ENCODE measurements at regions not wholly inside any gene's neighbourhood (a gene's known extent, or its start where the extent isn't known, plus 50 kb on each side); places are given as distances from the start of the nearest gene placed in this dataset.

DNA sequence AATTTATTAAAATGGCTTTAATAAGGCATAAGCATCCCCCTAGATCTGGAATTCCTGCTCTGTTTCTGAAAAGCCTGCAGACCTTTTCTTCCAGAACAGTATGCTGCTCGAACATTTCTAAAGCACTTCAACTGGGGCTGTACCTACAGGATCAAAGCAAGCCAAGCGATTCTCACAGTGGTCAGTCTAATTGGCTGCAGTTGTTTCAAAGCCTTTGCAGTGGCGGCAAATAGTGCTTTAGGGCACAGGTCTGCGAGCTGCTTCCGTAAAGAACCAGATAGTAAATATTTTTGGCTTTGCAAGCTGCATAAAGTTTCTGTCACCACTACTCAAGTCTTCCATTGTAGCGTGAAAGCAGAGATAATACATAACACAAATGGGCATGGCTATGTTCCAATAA, 88.9 kb upstream of the FBXL4 start:
- Histone ChIP-seq H3K4me1 (ENCODE audit: insufficient read depth, low read length) (no peaks in the 10 kb centered on the region), H3K9me3 (ENCODE audit: low read length) (no peaks in the 10 kb centered on the region), H3K4me3 (ENCODE audit: low read depth in 1 of 2, low read length in 2 of 2) (no peak overlapping the region), H3K27me3 (ENCODE audit: control insufficient read depth in 1 of 2, insufficient read depth in 2 of 2, low read length in 2 of 2) (no peaks in the 10 kb centered on the region), H3K27ac (ENCODE audit: low read depth, low read length) (no peak overlapping the region), H3K36me3 (ENCODE audit: insufficient read depth, low read length) (no peaks in the 10 kb centered on the region), H3K9ac (ENCODE audit: low read length) (no peak overlapping the region)

DNA sequence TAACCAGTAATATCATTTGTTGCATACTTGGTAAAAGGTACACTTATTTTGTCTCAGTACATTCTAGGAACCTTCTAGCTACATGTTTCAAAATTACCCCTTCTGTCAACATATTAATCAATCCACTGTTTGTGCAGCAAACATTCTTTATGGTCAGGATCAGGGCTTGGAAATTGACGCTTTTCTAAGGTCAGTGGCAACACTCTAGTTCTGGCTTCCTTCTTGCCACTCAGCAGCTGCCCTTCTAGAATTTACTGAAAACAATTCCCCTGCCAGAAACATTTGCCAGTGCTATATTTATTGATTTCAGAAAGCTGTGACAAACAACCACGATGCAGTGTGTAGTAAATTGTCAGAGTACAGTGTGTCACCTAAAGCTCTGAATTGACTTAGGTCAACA, 84.7 kb upstream of the FBXL4 start:
- H3K27ac ChIP-seq (ENCODE audit: low read depth, low read length) = no peak overlapping the region
- no peaks in the 10 kb centered on the region for H3K36me3 ChIP-seq (ENCODE audit: insufficient read depth, low read length)
- no peak overlapping the region for H3K4me3 ChIP-seq (ENCODE audit: low read depth in 1 of 2, low read length in 2 of 2)
- H3K27me3 ChIP-seq (ENCODE audit: control insufficient read depth in 1 of 2, insufficient read depth in 2 of 2, low read length in 2 of 2) = no peaks in the 10 kb centered on the region
- H3K9ac ChIP-seq (ENCODE audit: low read length) = no peak overlapping the region
- H3K9me3 ChIP-seq (ENCODE audit: low read length) = no peaks in the 10 kb centered on the region
- H3K4me1 ChIP-seq (ENCODE audit: insufficient read depth, low read length) = no peaks in the 10 kb centered on the region

DNA sequence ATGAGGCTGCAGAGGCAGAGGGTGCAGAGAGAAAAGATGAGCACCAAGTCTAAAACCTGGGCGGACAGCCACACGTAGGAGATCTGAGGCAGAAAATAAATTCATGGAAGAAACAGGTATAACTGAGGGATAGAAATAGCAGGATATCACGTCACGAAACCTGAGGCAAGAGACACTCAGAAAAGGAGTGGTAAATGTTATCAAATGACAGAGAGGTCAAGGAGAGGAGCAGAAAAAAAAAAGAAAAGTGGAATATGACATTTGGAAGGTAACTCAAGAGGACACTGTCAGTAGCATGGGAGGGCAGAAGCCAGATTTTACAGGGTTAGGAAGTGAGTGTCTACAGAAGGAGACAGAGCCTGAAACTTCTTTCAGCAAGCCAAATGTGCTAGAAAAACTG, 84.2 kb upstream of the FBXL4 start:
- H3K4me1 ChIP-seq (ENCODE audit: insufficient read depth, low read length) = no peaks in the 10 kb centered on the region
- no peak overlapping the region for H3K9ac ChIP-seq (ENCODE audit: low read length)
- H3K27me3 ChIP-seq (ENCODE audit: control insufficient read depth in 1 of 2, insufficient read depth in 2 of 2, low read length in 2 of 2) = no peaks in the 10 kb centered on the region
- no peak overlapping the region for H3K4me3 ChIP-seq (ENCODE audit: low read depth in 1 of 2, low read length in 2 of 2)
- no peaks in the 10 kb centered on the region for H3K36me3 ChIP-seq (ENCODE audit: insufficient read depth, low read length)
- no peak overlapping the region for H3K27ac ChIP-seq (ENCODE audit: low read depth, low read length)
- H3K9me3 ChIP-seq (ENCODE audit: low read length) = no peaks in the 10 kb centered on the region

DNA sequence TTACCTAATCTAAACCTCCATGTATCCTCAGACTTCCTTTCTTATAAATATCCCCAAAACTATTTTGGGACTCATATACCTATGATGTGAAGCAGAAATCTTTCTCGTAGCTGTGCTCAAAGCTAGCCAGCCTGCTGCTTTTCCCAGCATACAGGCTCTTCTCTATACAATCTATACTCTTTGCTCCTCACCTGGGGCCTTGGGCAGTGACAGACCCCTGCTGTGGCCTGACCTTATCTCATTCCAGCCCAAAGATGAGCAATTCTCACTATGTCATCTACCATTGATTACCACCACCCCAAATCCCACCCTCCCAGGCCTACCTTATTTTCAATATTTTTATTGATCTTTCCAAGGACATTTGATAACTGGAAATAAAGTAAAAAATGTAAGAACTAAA, 83.2 kb upstream of the FBXL4 start:
- Histone ChIP-seq H3K36me3 (ENCODE audit: insufficient read depth, low read length) (no peaks in the 10 kb centered on the region), H3K9ac (ENCODE audit: low read length) (no peak overlapping the region), H3K27ac (ENCODE audit: low read depth, low read length) (no peak overlapping the region)

DNA sequence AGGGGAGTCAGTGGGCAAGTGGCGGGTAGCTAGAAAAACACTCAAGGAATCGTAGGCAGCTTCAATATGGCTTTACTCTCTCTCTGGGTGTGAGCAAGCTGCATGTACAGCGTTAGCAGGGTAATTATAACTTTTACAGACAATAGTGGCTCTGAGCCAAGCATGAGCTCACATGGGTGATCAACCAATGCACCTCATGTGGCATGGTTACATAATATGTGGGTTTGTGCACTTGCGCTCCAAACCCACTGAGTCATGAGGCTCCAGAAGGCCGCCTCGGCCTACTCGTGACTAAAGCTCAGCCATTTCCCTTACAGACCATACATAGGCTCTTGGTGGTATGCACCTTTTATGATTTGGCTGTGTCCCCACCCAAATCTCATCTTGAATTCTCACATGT, 78.4 kb upstream of the FBXL4 start:
- no peaks in the 10 kb centered on the region for H3K9me3 ChIP-seq (ENCODE audit: low read length)
- H3K4me3 ChIP-seq (ENCODE audit: low read depth in 1 of 2, low read length in 2 of 2) = no peak overlapping the region
- H3K27me3 ChIP-seq (ENCODE audit: control insufficient read depth in 1 of 2, insufficient read depth in 2 of 2, low read length in 2 of 2) = no peaks in the 10 kb centered on the region

More for the DNA sequence above, 83.2 kb upstream of the FBXL4 start:
- H3K4me3 ChIP-seq (ENCODE audit: low read depth in 1 of 2, low read length in 2 of 2) = no peak overlapping the region
- H3K27me3 ChIP-seq (ENCODE audit: control insufficient read depth in 1 of 2, insufficient read depth in 2 of 2, low read length in 2 of 2) = no peaks in the 10 kb centered on the region
- H3K9me3 ChIP-seq (ENCODE audit: low read length) = no peaks in the 10 kb centered on the region
- H3K4me1 ChIP-seq (ENCODE audit: insufficient read depth, low read length) = no peaks in the 10 kb centered on the region

DNA sequence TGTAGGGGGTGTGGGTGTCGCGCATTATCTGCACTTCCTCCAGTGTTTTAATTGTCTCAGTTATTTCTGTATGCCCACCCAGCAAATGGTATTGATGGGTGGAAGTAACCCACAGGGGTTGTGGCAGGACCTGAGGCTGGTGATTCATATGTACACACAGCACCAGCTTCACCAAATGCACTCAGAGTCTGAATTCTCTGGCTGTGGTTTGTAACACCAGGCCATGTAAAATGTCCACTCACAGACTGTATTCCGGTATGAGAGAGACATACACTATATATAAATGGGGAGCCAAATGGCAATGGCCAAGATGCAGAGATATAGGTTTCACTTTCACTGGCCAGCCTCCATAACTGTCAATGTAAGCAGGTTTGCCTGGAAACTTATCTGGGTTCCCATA, 76.3 kb upstream of the FBXL4 start:
- no peaks in the 10 kb centered on the region for H3K9me3 ChIP-seq (ENCODE audit: low read length)
- H3K4me1 ChIP-seq (ENCODE audit: insufficient read depth, low read length) = no peaks in the 10 kb centered on the region
- H3K4me3 ChIP-seq (ENCODE audit: low read depth in 1 of 2, low read length in 2 of 2) = no peak overlapping the region
- H3K9ac ChIP-seq (ENCODE audit: low read length) = no peak overlapping the region
- H3K27ac ChIP-seq (ENCODE audit: low read depth, low read length) = no peak overlapping the region
- no peaks in the 10 kb centered on the region for H3K36me3 ChIP-seq (ENCODE audit: insufficient read depth, low read length)
- no peaks in the 10 kb centered on the region for H3K27me3 ChIP-seq (ENCODE audit: control insufficient read depth in 1 of 2, insufficient read depth in 2 of 2, low read length in 2 of 2)

More for the DNA sequence above, 78.4 kb upstream of the FBXL4 start:
- no peaks in the 10 kb centered on the region for H3K4me1 ChIP-seq (ENCODE audit: insufficient read depth, low read length)
- no peaks in the 10 kb centered on the region for H3K36me3 ChIP-seq (ENCODE audit: insufficient read depth, low read length)
- H3K9ac ChIP-seq (ENCODE audit: low read length) = no peak overlapping the region
- no peak overlapping the region for H3K27ac ChIP-seq (ENCODE audit: low read depth, low read length)

DNA sequence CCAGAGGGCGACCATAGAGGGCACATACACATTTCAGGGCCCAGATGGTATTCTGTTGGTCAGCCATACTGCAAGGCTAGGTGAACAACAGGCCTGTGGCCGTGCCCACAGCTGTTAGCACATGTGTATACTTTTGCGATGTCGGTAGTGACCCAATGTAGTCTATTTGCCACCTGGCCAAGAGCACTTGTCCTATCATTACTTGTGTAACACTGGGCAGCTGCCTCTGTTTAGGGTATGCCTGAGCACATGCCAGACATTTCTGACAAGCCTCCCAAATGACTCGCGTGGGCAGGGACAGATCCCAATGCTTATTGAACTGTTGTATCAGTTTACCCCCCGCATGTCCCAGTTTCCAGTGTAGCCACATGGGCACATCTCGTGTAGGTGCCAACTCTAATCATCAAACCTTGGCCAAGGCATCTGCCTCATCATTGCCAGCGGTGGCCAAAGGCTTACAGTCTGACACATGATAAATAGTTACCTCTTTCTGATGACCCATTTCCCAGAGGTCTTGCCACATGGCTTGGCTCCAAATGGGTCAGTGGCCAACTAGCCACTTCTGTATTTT, 74.4 kb upstream of the FBXL4 start:
- Histone ChIP-seq H3K27ac (ENCODE audit: low read depth, low read length) (no peak overlapping the region), H3K4me3 (ENCODE audit: low read depth in 1 of 2, low read length in 2 of 2) (no peak overlapping the region), H3K4me1 (ENCODE audit: insufficient read depth, low read length) (no peaks in the 10 kb centered on the region), H3K27me3 (ENCODE audit: control insufficient read depth in 1 of 2, insufficient read depth in 2 of 2, low read length in 2 of 2) (no peaks in the 10 kb centered on the region), H3K9ac (ENCODE audit: low read length) (no peak overlapping the region), H3K36me3 (ENCODE audit: insufficient read depth, low read length) (no peaks in the 10 kb centered on the region), H3K9me3 (ENCODE audit: low read length) (no peaks in the 10 kb centered on the region)

DNA sequence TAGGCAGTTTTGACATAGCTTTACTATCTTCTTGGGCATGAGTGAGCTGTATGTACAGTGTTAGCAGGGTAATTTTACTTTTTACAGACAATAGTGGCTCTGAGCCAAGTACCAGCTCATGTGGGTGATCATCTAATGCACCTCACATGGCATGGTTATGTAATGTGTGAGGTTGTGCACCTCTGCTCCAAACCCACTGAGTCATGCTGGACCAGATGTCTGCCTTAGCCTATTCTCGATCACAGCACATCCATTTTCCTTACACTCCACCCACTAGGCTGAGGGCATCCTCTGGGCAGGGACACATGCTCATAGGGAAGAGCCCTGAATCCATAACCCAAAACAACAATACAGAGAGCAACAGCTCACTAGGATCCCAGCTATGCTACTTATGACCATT, 71.6 kb upstream of the FBXL4 start:
- Histone ChIP-seq H3K9ac (ENCODE audit: low read length) (no peak overlapping the region), H3K9me3 (ENCODE audit: low read length) (no peaks in the 10 kb centered on the region), H3K4me1 (ENCODE audit: insufficient read depth, low read length) (no peaks in the 10 kb centered on the region), H3K27me3 (ENCODE audit: control insufficient read depth in 1 of 2, insufficient read depth in 2 of 2, low read length in 2 of 2) (no peaks in the 10 kb centered on the region), H3K27ac (ENCODE audit: low read depth, low read length) (no peak overlapping the region), H3K4me3 (ENCODE audit: low read depth in 1 of 2, low read length in 2 of 2) (no peak overlapping the region), H3K36me3 (ENCODE audit: insufficient read depth, low read length) (no peaks in the 10 kb centered on the region)

DNA sequence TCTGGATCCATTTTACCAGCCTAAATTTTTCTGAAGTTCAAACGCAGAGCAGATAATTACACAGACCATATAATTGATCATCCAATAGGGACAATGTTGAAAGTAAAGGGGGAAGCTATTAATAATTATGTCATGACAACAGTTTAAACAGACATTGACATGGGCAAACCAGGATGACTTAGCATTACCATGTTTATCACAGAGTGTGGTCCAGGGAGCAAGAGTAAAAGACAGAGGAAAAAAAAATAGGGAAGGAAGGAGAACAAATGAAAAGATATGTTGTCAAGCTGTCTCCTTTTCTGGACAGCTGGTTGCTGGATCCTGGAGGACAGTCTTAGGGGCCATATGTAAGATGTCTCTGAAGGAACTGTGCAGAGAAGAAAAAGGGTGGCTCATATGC, 69.4 kb upstream of the FBXL4 start:
- no peaks in the 10 kb centered on the region for H3K36me3 ChIP-seq (ENCODE audit: insufficient read depth, low read length)
- H3K9me3 ChIP-seq (ENCODE audit: low read length) = no peaks in the 10 kb centered on the region
- no peaks in the 10 kb centered on the region for H3K27me3 ChIP-seq (ENCODE audit: control insufficient read depth in 1 of 2, insufficient read depth in 2 of 2, low read length in 2 of 2)
- no peak overlapping the region for H3K27ac ChIP-seq (ENCODE audit: low read depth, low read length)
- no peak overlapping the region for H3K4me3 ChIP-seq (ENCODE audit: low read depth in 1 of 2, low read length in 2 of 2)
- no peaks in the 10 kb centered on the region for H3K4me1 ChIP-seq (ENCODE audit: insufficient read depth, low read length)
- H3K9ac ChIP-seq (ENCODE audit: low read length) = no peak overlapping the region

DNA sequence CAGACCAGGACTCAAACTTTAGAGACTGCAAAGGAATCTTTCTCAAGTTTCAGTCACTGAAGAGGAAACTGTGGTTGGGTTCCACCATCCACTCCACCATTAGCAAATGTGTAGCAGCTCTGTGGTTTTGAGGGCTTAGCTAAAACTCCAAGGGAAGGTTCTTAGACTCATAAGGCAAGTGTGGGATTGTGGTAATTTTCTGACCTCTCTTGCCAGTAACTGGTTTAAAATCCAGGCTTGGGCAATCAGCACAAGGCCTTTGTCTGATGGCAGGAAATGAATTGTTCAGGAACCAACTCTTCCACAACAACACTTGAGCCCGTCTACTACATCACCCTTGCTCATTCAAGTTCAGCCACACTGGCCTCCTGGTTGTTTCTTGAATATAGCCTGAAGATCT, 68.6 kb upstream of the FBXL4 start:
- Histone ChIP-seq H3K4me3 (ENCODE audit: low read depth in 1 of 2, low read length in 2 of 2) (no peak overlapping the region), H3K27me3 (ENCODE audit: control insufficient read depth in 1 of 2, insufficient read depth in 2 of 2, low read length in 2 of 2) (no peaks in the 10 kb centered on the region), H3K9me3 (ENCODE audit: low read length) (no peaks in the 10 kb centered on the region), H3K36me3 (ENCODE audit: insufficient read depth, low read length) (no peaks in the 10 kb centered on the region), H3K9ac (ENCODE audit: low read length) (no peak overlapping the region), H3K4me1 (ENCODE audit: insufficient read depth, low read length) (no peaks in the 10 kb centered on the region), H3K27ac (ENCODE audit: low read depth, low read length) (no peak overlapping the region)

DNA sequence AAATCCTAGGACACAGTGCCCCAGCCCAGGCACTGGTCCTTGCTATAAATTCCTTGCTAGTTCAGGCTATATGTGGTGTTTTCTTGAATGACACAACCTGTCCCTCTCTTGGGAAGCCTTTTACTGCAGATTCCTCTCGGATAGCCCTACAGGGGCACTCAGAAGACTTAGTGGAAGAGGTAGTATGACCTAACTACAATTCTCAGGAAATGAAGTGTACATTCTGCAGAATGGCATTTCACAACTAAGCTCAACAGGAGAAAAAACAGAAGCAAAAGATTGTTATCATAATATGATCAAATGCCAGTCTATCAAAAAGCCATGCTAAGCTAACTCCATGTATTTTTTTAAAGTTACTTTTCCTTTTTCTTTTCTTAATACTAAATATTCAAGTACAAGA, 66.3 kb upstream of the FBXL4 start:
- Histone ChIP-seq H3K9me3 (ENCODE audit: low read length) (no peaks in the 10 kb centered on the region), H3K27me3 (ENCODE audit: control insufficient read depth in 1 of 2, insufficient read depth in 2 of 2, low read length in 2 of 2) (no peaks in the 10 kb centered on the region), H3K36me3 (ENCODE audit: insufficient read depth, low read length) (no peaks in the 10 kb centered on the region), H3K4me3 (ENCODE audit: low read depth in 1 of 2, low read length in 2 of 2) (no peak overlapping the region), H3K4me1 (ENCODE audit: insufficient read depth, low read length) (no peaks in the 10 kb centered on the region), H3K9ac (ENCODE audit: low read length) (no peak overlapping the region), H3K27ac (ENCODE audit: low read depth, low read length) (no peak overlapping the region)

DNA sequence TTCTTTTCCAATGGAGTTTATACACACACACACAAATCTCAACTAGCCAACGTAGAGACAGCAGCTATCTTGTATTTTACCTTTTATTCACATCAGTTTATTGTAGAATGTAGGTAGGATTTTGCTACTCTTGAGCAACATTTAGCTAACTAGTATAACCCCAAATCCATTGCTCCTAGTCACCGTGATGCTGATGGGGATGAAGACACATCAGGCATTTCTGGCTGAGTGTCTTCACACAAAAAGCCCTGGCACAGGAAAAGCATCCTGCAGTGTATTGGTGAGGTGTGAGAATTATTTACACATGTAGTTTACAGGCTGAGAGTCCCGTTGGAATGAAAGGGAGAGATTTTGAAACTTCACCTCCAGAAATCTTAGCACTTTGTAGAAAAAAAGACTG, 65.9 kb upstream of the FBXL4 start:
- Histone ChIP-seq H3K9me3 (ENCODE audit: low read length) (no peaks in the 10 kb centered on the region), H3K4me1 (ENCODE audit: insufficient read depth, low read length) (no peaks in the 10 kb centered on the region), H3K9ac (ENCODE audit: low read length) (no peak overlapping the region), H3K36me3 (ENCODE audit: insufficient read depth, low read length) (no peaks in the 10 kb centered on the region), H3K27me3 (ENCODE audit: control insufficient read depth in 1 of 2, insufficient read depth in 2 of 2, low read length in 2 of 2) (no peaks in the 10 kb centered on the region), H3K27ac (ENCODE audit: low read depth, low read length) (no peak overlapping the region), H3K4me3 (ENCODE audit: low read depth in 1 of 2, low read length in 2 of 2) (no peak overlapping the region)
